ENCODE measurements at regions not wholly inside any gene's neighbourhood (a gene's known extent, or its start where the extent isn't known, plus 50 kb on each side); places are given as distances from the start of the nearest gene placed in this dataset.
A peak's percentile ranks its signal among the peaks of the same experiment; 100 is the strongest.

DNA sequence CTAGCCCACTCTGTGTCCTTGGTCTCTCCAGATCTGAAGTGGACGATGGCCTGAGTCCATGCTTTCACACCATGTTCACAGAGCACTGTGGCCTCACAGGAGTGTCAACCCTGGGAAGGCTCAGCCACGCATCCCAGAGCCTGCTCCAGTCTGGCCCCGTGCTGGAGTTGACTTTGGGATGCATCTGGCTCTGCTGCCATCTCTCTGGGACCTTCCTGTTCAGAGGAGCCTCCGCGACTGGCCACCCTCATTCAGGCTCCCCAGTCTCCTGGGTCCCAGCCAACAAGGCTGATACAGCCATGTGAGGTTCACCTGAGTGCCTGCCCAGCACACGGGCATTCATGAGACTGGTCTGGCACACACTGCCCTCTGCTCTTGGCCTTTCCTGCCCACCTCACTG lies 199.7 kb upstream of the RAB6C start:
- no peaks in the 10 kb centered on the region for H3K79me2 ChIP-seq
- DNase-seq (ENCODE audit: low spot score) = no peak
- H3K27me3 ChIP-seq = no peaks in the 10 kb centered on the region
- H3K4me3 ChIP-seq = no peak overlapping the region
- H3K9me2 ChIP-seq (replicated peaks; ENCODE audit: insufficient read depth) = no peaks in the 10 kb centered on the region
- H3K36me3 ChIP-seq (replicated peaks; ENCODE audit: insufficient read depth, low read depth) = no peaks in the 10 kb centered on the region
- H4K20me1 ChIP-seq (ENCODE audit: insufficient read depth, poor library complexity, severe bottlenecking) = no peaks in the 10 kb centered on the region
- 94% methylated on average over 6 of the region's 6 CpGs for WGBS (ENCODE audit: low lambda C conversion rate, missing lambda C conversion rate)
- H3K27ac ChIP-seq = no peak overlapping the region
- peaks cover 10% of the 10 kb centered on the region for H3K4me1 ChIP-seq (ENCODE audit: insufficient read depth)
- H3K4me2 ChIP-seq = no peak overlapping the region
- no peaks in the 10 kb centered on the region for H3K9me3 ChIP-seq (ENCODE audit: low read depth)
- TF ChIP-seq EZH2phosphoT487 (IDR thresholded peaks at IDR 0.05; ENCODE audit: low read depth, severe bottlenecking, unreplicated experiment) = no peak
- no peak for TF ChIP-seq CTCF (IDR thresholded peaks at IDR 0.05; ENCODE audit: poor library complexity)
- TF ChIP-seq EZH2 (IDR thresholded peaks at IDR 0.05; ENCODE audit: borderline replicate concordance) = no peak
- H2AFZ ChIP-seq = no peak overlapping the region

- TF ChIP-seq CTCF (IDR thresholded peaks at IDR 0.05; ENCODE audit: poor library complexity) (no peak), EZH2 (IDR thresholded peaks at IDR 0.05; ENCODE audit: borderline replicate concordance) (no peak)
- WGBS (ENCODE audit: low lambda C conversion rate, missing lambda C conversion rate) = 69% methylated on average over 13 of the region's 13 CpGs
- H3K27ac ChIP-seq = no peak overlapping the region
- peak overlapping the region; percentile 36 for H3K4me2 ChIP-seq
- no peaks in the 10 kb centered on the region for H4K20me1 ChIP-seq (ENCODE audit: insufficient read depth, poor library complexity, severe bottlenecking)
- no peak overlapping the region for H3K4me3 ChIP-seq
- no peaks in the 10 kb centered on the region for H3K27me3 ChIP-seq
- DNase-seq (ENCODE audit: low spot score) = no peak
- H3K36me3 ChIP-seq (replicated peaks; ENCODE audit: insufficient read depth, low read depth) = no peaks in the 10 kb centered on the region
- H2AFZ ChIP-seq = no peak overlapping the region
- H3K4me1 ChIP-seq (ENCODE audit: insufficient read depth) = peaks cover 10% of the 10 kb centered on the region
- H3K9me3 ChIP-seq (ENCODE audit: low read depth) = no peaks in the 10 kb centered on the region
- no peaks in the 10 kb centered on the region for H3K9me2 ChIP-seq (replicated peaks; ENCODE audit: insufficient read depth)
- H3K79me2 ChIP-seq = no peaks in the 10 kb centered on the region
These were observed 198.9 kb upstream of the RAB6C start for GRCh38 chr2:129780316-129781270.

DNA sequence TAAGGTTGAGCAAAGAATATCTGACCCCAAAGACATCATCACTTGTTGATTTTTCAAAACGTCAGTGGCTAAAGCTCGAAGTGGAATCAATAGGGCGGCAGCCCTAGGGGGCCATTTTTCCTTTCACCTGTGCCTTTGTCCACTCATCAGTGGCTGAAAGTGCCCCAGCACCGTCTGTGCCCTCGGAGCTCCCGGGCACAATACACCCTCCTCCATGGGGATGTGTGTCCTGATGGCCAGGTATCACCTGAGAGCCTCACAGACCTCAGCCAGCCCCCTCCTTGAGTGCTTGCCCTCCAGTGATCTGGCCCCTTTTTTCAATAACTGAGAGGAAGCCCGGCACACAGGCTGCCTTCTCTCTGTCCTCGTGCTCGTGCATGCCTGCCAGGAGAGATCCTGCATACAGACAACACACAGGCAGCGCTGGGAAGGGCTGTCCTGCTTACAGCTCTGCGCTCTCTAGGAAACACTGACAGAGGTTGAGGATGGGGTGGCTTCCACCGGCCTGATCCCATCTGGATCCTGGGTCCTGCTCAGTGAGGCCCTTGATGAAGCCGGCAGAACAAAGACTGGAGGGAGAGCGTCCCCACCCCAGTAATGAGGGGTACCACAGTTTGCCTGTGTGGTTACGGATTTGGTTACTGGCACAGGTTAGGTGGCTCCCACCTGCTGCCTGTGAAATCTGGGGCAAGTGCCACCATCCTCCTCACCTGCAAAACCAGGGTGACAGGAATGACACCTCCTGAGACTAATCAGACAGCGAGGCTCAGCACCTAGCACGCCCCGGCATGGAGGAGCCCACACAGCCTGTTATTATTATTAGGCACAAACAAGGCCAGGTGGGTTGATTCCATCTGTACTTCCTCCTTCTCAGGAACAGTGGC lies 197.5 kb upstream of the RAB6C start:
- Histone ChIP-seq H3K9me2 (replicated peaks; ENCODE audit: insufficient read depth) (no peaks in the 10 kb centered on the region), H2AFZ (no peak overlapping the region), H3K27me3 (no peaks in the 10 kb centered on the region), H3K79me2 (no peaks in the 10 kb centered on the region), H4K20me1 (ENCODE audit: insufficient read depth, poor library complexity, severe bottlenecking) (no peaks in the 10 kb centered on the region), H3K9me3 (ENCODE audit: low read depth) (no peaks in the 10 kb centered on the region), H3K4me2 (no peak overlapping the region), H3K36me3 (replicated peaks; ENCODE audit: insufficient read depth, low read depth) (no peaks in the 10 kb centered on the region), H3K4me3 (no peak overlapping the region), H3K4me1 (ENCODE audit: insufficient read depth) (peaks cover 10% of the 10 kb centered on the region), H3K27ac (no peak overlapping the region)
- TF ChIP-seq CTCF (IDR thresholded peaks at IDR 0.05; ENCODE audit: poor library complexity) = no peak
- no peak for TF ChIP-seq EZH2 (IDR thresholded peaks at IDR 0.05; ENCODE audit: borderline replicate concordance)
- TF ChIP-seq EZH2phosphoT487 (IDR thresholded peaks at IDR 0.05; ENCODE audit: low read depth, severe bottlenecking, unreplicated experiment) = no peak
- WGBS (ENCODE audit: low lambda C conversion rate, missing lambda C conversion rate) = 81% methylated on average over 18 of the region's 18 CpGs
- no peak for DNase-seq (ENCODE audit: low spot score)
